ENCODE measurements at regions not wholly inside any gene's neighbourhood (a gene's known extent, or its start where the extent isn't known, plus 50 kb on each side); places are given as distances from the start of the nearest gene placed in this dataset.

DNA sequence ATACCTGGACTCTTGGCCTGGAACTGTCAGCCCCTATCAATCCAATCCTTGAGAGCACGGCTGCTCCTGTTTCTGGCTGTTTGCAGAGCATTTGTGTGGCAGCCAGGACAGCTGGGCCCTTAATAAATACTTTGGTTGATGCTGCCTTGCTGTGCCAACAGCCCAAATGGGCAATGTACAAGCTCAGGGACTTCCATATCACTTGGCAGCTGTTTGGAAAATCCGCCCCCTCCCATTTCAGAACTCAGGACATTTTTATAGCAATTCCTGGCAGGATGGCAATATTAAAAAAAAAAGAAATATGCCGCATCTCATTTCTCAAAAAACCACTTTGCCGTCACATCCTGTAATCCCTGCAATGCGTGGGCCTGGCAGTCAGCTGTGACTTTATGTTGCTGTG is 218.9 kb downstream of the HS3ST1 start:
- no peaks in the 10 kb centered on the region for H3K27me3 ChIP-seq (ENCODE audit: insufficient read depth, low read length, poor library complexity)
- no peaks in the 10 kb centered on the region for H3K4me1 ChIP-seq (ENCODE audit: insufficient read depth, low read length)
- no peak overlapping the region for H3K4me2 ChIP-seq (ENCODE audit: insufficient read depth, low read length)
- no peak overlapping the region for H2AFZ ChIP-seq (ENCODE audit: low read depth, low read length)
- no peaks in the 10 kb centered on the region for H3K9me3 ChIP-seq (ENCODE audit: insufficient read depth, low read length, severe bottlenecking)
- no peak overlapping the region for H3K9ac ChIP-seq (ENCODE audit: low read depth, low read length)
- no peaks in the 10 kb centered on the region for H3K79me2 ChIP-seq (ENCODE audit: insufficient read depth, low read length)
- DNase-seq (no peak), ATAC-seq (ENCODE audit: insufficient read depth, low read depth) (no peak)
- H3K27ac ChIP-seq (ENCODE audit: low read length): no peak overlapping the region
- TF ChIP-seq, protein P1, sequence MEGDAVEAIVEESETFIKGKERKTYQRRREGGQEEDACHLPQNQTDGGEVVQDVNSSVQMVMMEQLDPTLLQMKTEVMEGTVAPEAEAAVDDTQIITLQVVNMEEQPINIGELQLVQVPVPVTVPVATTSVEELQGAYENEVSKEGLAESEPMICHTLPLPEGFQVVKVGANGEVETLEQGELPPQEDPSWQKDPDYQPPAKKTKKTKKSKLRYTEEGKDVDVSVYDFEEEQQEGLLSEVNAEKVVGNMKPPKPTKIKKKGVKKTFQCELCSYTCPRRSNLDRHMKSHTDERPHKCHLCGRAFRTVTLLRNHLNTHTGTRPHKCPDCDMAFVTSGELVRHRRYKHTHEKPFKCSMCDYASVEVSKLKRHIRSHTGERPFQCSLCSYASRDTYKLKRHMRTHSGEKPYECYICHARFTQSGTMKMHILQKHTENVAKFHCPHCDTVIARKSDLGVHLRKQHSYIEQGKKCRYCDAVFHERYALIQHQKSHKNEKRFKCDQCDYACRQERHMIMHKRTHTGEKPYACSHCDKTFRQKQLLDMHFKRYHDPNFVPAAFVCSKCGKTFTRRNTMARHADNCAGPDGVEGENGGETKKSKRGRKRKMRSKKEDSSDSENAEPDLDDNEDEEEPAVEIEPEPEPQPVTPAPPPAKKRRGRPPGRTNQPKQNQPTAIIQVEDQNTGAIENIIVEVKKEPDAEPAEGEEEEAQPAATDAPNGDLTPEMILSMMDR (IDR thresholded peaks at IDR 0.05; ENCODE audit: borderline replicate concordance, extremely low read depth, low read length, poor library complexity, severe bottlenecking): no peak
- TF ChIP-seq EZH2 (IDR thresholded peaks at IDR 0.05; ENCODE audit: borderline replicate concordance, low read depth, low read length, severe bottlenecking): no peak
- H3K4me3 ChIP-seq (ENCODE audit: low read depth in 1 of 2, low read length in 2 of 2): no peak overlapping the region
- no peaks in the 10 kb centered on the region for H4K20me1 ChIP-seq (ENCODE audit: insufficient read depth, low read length)
- H3K36me3 ChIP-seq (ENCODE audit: insufficient read depth, low read length): no peaks in the 10 kb centered on the region

DNA sequence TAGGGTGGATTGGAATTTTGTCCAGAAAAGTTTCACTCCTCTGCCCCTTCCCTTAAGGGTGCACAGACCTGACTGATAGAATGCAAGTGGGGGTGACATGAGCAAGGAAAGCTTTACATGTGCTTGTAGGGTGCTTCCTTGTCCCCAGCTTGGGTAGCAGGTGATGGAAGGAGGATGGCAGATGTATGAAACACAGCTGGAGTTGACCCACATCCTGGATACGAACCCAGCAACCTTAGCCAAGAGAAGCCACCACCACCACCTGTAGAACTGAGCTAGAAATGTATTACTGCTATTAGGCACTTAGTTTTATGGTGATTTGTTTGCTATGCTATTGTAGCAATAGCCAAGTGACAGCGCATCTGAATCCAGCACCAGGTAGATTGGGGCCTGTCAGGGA is 227.4 kb downstream of the HS3ST1 start:
- no peak for ATAC-seq (ENCODE audit: insufficient read depth, low read depth)

DNA sequence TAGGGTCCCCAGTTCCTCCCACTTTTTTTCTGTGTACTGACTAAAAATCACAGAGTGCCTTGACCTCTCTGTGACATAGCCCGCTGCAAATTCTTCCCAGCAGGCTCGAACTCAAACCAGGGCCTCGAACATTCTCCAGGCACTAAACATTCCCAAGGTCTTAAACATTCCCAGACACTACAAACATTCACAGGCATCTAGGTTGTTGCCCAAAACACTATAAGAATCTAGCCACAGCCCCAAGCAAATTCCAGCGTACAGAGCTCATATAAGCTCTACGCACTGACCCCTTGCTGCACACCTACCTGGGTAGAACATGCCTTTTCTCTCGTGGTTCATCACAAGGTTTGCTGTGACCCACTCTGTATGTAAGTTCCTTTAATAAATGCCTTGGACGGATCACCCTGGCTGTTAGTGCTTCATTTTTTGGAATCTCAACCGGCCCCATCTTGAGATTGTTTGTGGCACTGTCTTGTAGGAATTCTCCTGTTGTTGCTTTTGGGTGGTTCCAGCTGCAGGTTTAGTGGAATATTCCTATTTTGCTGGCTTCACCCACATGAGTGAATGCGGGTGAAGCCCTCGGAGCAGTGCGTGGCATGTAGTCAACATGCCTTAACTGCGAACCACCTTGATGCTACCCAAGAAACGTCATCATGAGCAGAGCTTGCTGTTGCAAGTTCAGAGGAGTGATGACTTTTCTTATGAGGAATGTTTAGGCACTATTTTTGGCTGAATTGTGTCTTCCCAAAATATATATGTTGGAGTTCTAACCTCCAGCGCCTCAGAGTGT is 230.0 kb downstream of the HS3ST1 start:
- no peaks in the 10 kb centered on the region for H3K4me1 ChIP-seq (ENCODE audit: insufficient read depth, low read length)
- DNase-seq (no peak), ATAC-seq (ENCODE audit: insufficient read depth, low read depth) (no peak)
- H3K79me2 ChIP-seq (ENCODE audit: insufficient read depth, low read length): no peaks in the 10 kb centered on the region
- no peak overlapping the region for H2AFZ ChIP-seq (ENCODE audit: low read depth, low read length)
- no peak overlapping the region for H3K9ac ChIP-seq (ENCODE audit: low read depth, low read length)
- H3K4me3 ChIP-seq (ENCODE audit: low read depth in 1 of 2, low read length in 2 of 2): no peak overlapping the region
- TF ChIP-seq EZH2 (IDR thresholded peaks at IDR 0.05; ENCODE audit: borderline replicate concordance, low read depth, low read length, severe bottlenecking): no peak
- TF ChIP-seq, protein P1 (IDR thresholded peaks at IDR 0.05; ENCODE audit: borderline replicate concordance, extremely low read depth, low read length, poor library complexity, severe bottlenecking): no peak
- no peak overlapping the region for H3K27ac ChIP-seq (ENCODE audit: low read length)
- no peaks in the 10 kb centered on the region for H3K27me3 ChIP-seq (ENCODE audit: insufficient read depth, low read length, poor library complexity)
- no peak overlapping the region for H3K4me2 ChIP-seq (ENCODE audit: insufficient read depth, low read length)
- H3K9me3 ChIP-seq (ENCODE audit: insufficient read depth, low read length, severe bottlenecking): no peaks in the 10 kb centered on the region
- H4K20me1 ChIP-seq (ENCODE audit: insufficient read depth, low read length): no peaks in the 10 kb centered on the region
- H3K36me3 ChIP-seq (ENCODE audit: insufficient read depth, low read length): no peaks in the 10 kb centered on the region

More for the DNA sequence above, 227.4 kb downstream of the HS3ST1 start:
- Histone ChIP-seq H3K27ac (ENCODE audit: low read length) (no peak overlapping the region), H3K9ac (ENCODE audit: low read depth, low read length) (no peak overlapping the region), H3K4me2 (ENCODE audit: insufficient read depth, low read length) (no peak overlapping the region), H4K20me1 (ENCODE audit: insufficient read depth, low read length) (no peaks in the 10 kb centered on the region), H3K4me1 (ENCODE audit: insufficient read depth, low read length) (no peaks in the 10 kb centered on the region), H3K79me2 (ENCODE audit: insufficient read depth, low read length) (no peaks in the 10 kb centered on the region), H3K27me3 (ENCODE audit: insufficient read depth, low read length, poor library complexity) (no peaks in the 10 kb centered on the region), H3K36me3 (ENCODE audit: insufficient read depth, low read length) (no peaks in the 10 kb centered on the region), H3K4me3 (ENCODE audit: low read depth in 1 of 2, low read length in 2 of 2) (no peak overlapping the region), H2AFZ (ENCODE audit: low read depth, low read length) (no peak overlapping the region), H3K9me3 (ENCODE audit: insufficient read depth, low read length, severe bottlenecking) (no peaks in the 10 kb centered on the region)
- DNase-seq: no peak
- no peak for TF ChIP-seq EZH2 (IDR thresholded peaks at IDR 0.05; ENCODE audit: borderline replicate concordance, low read depth, low read length, severe bottlenecking)
- TF ChIP-seq, protein P1 (IDR thresholded peaks at IDR 0.05; ENCODE audit: borderline replicate concordance, extremely low read depth, low read length, poor library complexity, severe bottlenecking): no peak

Measured in DND-41 (cell line).